GM10266 (cell line): ENCODE measurements at regions not wholly inside any gene's neighbourhood (a gene's known extent, or its start where the extent isn't known, plus 50 kb on each side); places are given as distances from the start of the nearest gene placed in this dataset.

Source experiments
- DNase-seq: peaks from one replicate; pipeline ENCODE4 v3.0.0; 2012; ENCODE audit errors: extremely low spot score
- CTCF ChIP-seq: IDR thresholded peaks from 2 replicates; pipeline ENCODE4 v1.5.1; 2012; ENCODE audit warnings: mild to moderate bottlenecking, low read depth; ENCODE audit not compliant: control insufficient read depth, insufficient read depth; ENCODE audit errors: missing control alignments

GRCh38 chr10:123513870-123514269 is 152.3 kb upstream of the GPR26 start:
- DNase-seq: no peak
- no peak for TF ChIP-seq CTCF

GRCh38 chr10:123514996-123515395 is 151.2 kb upstream of the GPR26 start:
- no peak for DNase-seq
- TF ChIP-seq CTCF: no peak

GRCh38 chr10:123515661-123516060 is 150.5 kb upstream of the GPR26 start:
- no peak for DNase-seq
- no peak for TF ChIP-seq CTCF

- TF ChIP-seq CTCF: no peak
- no peak for DNase-seq
These were observed 149.9 kb upstream of the GPR26 start for GRCh38 chr10:123516291-123516690.

GRCh38 chr10:123517426-123517825 is 148.7 kb upstream of the GPR26 start:
- no peak for TF ChIP-seq CTCF
- DNase-seq: no peak

GRCh38 chr10:123517901-123518300 is 148.3 kb upstream of the GPR26 start:
- TF ChIP-seq CTCF: no peak
- no peak for DNase-seq

GRCh38 chr10:123518765-123519164 is 147.4 kb upstream of the GPR26 start:
- DNase-seq: no peak
- no peak for TF ChIP-seq CTCF
